WTC11 (cell line): ENCODE measurements at regions not wholly inside any gene's neighbourhood (a gene's known extent, or its start where the extent isn't known, plus 50 kb on each side); places are given as distances from the start of the nearest gene placed in this dataset.

ENCODE experiments used
- ATAC-seq: fragments of 200-7000 bp; cut with Tn5 transposase; 2 replicates; pipeline ENCODE4 v1.10.0; 2021; ENCODE audit warnings: mild to moderate bottlenecking, moderate library complexity
- CTCF ChIA-PET: fragments of 300-600 bp; sonication (Branson Sonifier 250); formaldehyde crosslinking; loops from one replicate; lab custom pipeline; 2021; ENCODE audit warnings: antibody characterized with exemption; lab: Charles Lee
- POLR2A ChIA-PET: fragments of 350-600 bp; sonication (Branson Sonifier 250); formaldehyde crosslinking; loops from one replicate; lab custom pipeline; 2021; ENCODE audit warnings: antibody characterized with exemption; lab: Charles Lee
- DNase-seq: peaks from one replicate; pipeline ENCODE4 v3.0.0; 2021; ENCODE audit warnings: low spot score
- H3K27ac Mint-ChIP-seq: 2 replicates; pipeline ENCODE4 v1.8.0; 2021; ENCODE audit warnings: mixed read lengths
- H3K27me3 Mint-ChIP-seq: 2 replicates; pipeline ENCODE4 v1.8.0; 2021; ENCODE audit warnings: low read depth, mild to moderate bottlenecking, moderate library complexity, mixed read lengths
- H3K36me3 Mint-ChIP-seq: 2 replicates; pipeline ENCODE4 v1.8.0; 2021; ENCODE audit warnings: mixed read lengths
- H3K4me1 Mint-ChIP-seq: 2 replicates; pipeline ENCODE4 v1.8.0; 2022; ENCODE audit warnings: mixed read lengths
- H3K4me3 Mint-ChIP-seq: 2 replicates; pipeline ENCODE4 v1.8.0; 2021; ENCODE audit warnings: mild to moderate bottlenecking, moderate library complexity, mixed read lengths
- H3K9me3 Mint-ChIP-seq: 2 replicates; pipeline ENCODE4 v1.8.0; 2021; ENCODE audit warnings: mixed read lengths
- ATF3 ChIP-seq: sonication (generic); formaldehyde crosslinking; conservative IDR thresholded peaks from 2 replicates; pipeline ENCODE4 v1.8.1; 2022; ENCODE audit warnings: mild to moderate bottlenecking, missing genetic modification reagents
- CREB1 ChIP-seq: sonication (generic); formaldehyde crosslinking; IDR thresholded peaks from 2 replicates; pipeline ENCODE4 v1.8.0; 2023; ENCODE audit warnings: mild to moderate bottlenecking, missing genetic modification reagents
- ERG ChIP-seq: fragments of 250-450 bp; sonication (Bioruptor Pico); IDR thresholded peaks from 2 replicates; pipeline ENCODE4 v1.8.0; 2021; ENCODE audit warnings: mild to moderate bottlenecking
- ESRRA ChIP-seq: sonication (generic); formaldehyde crosslinking; IDR thresholded peaks from 2 replicates; pipeline ENCODE4 v1.8.1; 2022; ENCODE audit warnings: mild to moderate bottlenecking, missing genetic modification reagents, borderline replicate concordance
- GRHL2 ChIP-seq: fragments of 250-450 bp; sonication (Bioruptor Pico); IDR thresholded peaks from 2 replicates; pipeline ENCODE4 v1.8.0; 2022; ENCODE audit warnings: mild to moderate bottlenecking, moderate library complexity; ENCODE audit not compliant: insufficient replicate concordance, severe bottlenecking
- HMGA2 ChIP-seq: fragments of 250-450 bp; sonication (Bioruptor Pico); IDR thresholded peaks from 2 replicates; pipeline ENCODE4 v1.4.0; 2021; ENCODE audit warnings: mild to moderate bottlenecking, moderate library complexity
- HMGXB4 ChIP-seq: sonication (generic); formaldehyde crosslinking; IDR thresholded peaks from 2 replicates; pipeline ENCODE4 v1.8.1; 2023; ENCODE audit warnings: mild to moderate bottlenecking, moderate library complexity, missing genetic modification reagents
- IRF2 ChIP-seq: sonication (generic); formaldehyde crosslinking; IDR thresholded peaks from 2 replicates; pipeline ENCODE4 v1.8.0; 2022; ENCODE audit warnings: low read depth, missing genetic modification reagents, borderline replicate concordance
- MXD4 ChIP-seq: fragments of 250-450 bp; sonication (Bioruptor Pico); IDR thresholded peaks from 2 replicates; pipeline ENCODE4 v1.8.0; 2021; ENCODE audit warnings: mild to moderate bottlenecking, moderate library complexity, borderline replicate concordance
- NFYB ChIP-seq: sonication (generic); formaldehyde crosslinking; conservative IDR thresholded peaks from 2 replicates; pipeline ENCODE4 v1.8.0; 2022; ENCODE audit warnings: low read depth, missing genetic modification reagents
- OVOL2 ChIP-seq: fragments of 250-450 bp; sonication (Bioruptor Pico); IDR thresholded peaks from 2 replicates; pipeline ENCODE4 v1.9.0; 2021; ENCODE audit warnings: mild to moderate bottlenecking, borderline replicate concordance
- RELA ChIP-seq: sonication (generic); formaldehyde crosslinking; IDR thresholded peaks from 2 replicates; pipeline ENCODE4 v1.8.1; 2022; ENCODE audit warnings: missing genetic modification reagents, mild to moderate bottlenecking, borderline replicate concordance
- RORB ChIP-seq: fragments of 250-450 bp; sonication (Bioruptor Pico); IDR thresholded peaks from 2 replicates; pipeline ENCODE4 v1.9.0; 2021; ENCODE audit warnings: mild to moderate bottlenecking
- ZNF263 ChIP-seq: sonication (generic); formaldehyde crosslinking; IDR thresholded peaks from 2 replicates; pipeline ENCODE4 v1.8.1; 2022; ENCODE audit warnings: low read depth, mild to moderate bottlenecking, moderate library complexity, missing genetic modification reagents
- ZNF281 ChIP-seq: sonication (generic); formaldehyde crosslinking; IDR thresholded peaks from 2 replicates; pipeline ENCODE4 v1.8.0; 2023; ENCODE audit warnings: mild to moderate bottlenecking, missing genetic modification reagents
- ZNF532 ChIP-seq: fragments of 250-450 bp; sonication (Bioruptor Pico); IDR thresholded peaks from 2 replicates; pipeline ENCODE4 v1.9.0; 2021; ENCODE audit warnings: mild to moderate bottlenecking, borderline replicate concordance

- TF ChIP-seq NFYB (CRISPR knock-in tag) (no peak), CREB1 (CRISPR knock-in tag) (no peak), RORB (no peak), ESRRA (CRISPR knock-in tag) (no peak), MXD4 (CRISPR knock-in tag) (no peak), RELA (no peak), OVOL2 (CRISPR knock-in tag) (no peak), ATF3 (CRISPR knock-in tag) (no peak), GRHL2 (CRISPR knock-in tag) (no peak), HMGXB4 (CRISPR knock-in tag) (no peak), ZNF281 (CRISPR knock-in tag) (no peak), ZNF263 (CRISPR knock-in tag) (no peak), ERG (CRISPR knock-in tag) (no peak), HMGA2 (CRISPR knock-in tag) (no peak), IRF2 (CRISPR knock-in tag) (no peak), ZNF532 (CRISPR knock-in tag) (no peak)
- Mint-ChIP-seq H3K4me3 (no peak overlapping the region), H3K4me1 (peaks cover 7% of the 10 kb centered on the region), H3K36me3 (no peaks in the 10 kb centered on the region), H3K27me3 (peaks cover 3% of the 10 kb centered on the region), H3K27ac (no peak overlapping the region), H3K9me3 (peaks cover 7% of the 10 kb centered on the region)
- CTCF ChIA-PET: interaction anchor here (0.7 kb wide), 1 partner anchor 76 kb away, joined by 4 read pairs; no protein-coding TSS in a partner anchor
- ATAC-seq (no peak), DNase-seq (no peak)
- POLR2A ChIA-PET: no interaction called here
Measured at GRCh38 chr9:136595245-136596153, 49.7 kb upstream of the NOTCH1 start.
